ENCODE measurements at regions not wholly inside any gene's neighbourhood (a gene's known extent, or its start where the extent isn't known, plus 50 kb on each side); places are given as distances from the start of the nearest gene placed in this dataset.

DNA sequence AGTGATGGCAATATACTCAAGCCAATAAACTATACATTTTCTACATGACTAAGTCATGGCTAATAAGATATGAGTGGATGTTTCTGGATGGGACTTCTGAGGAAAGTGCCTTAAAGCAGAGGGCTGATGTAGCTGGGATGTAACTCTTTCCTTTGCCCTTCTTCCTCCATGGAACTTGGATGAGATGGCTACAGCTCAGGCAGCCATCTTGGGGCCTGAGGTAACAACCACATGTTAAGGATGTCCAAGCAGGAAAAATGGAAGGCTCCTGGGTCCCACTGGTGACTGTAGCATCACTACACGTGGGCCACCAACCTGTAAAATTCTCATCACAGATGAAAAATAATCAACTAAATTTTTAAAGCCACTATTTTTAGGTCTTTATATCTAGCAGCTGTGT lies 54.4 kb upstream of the GRIP1 start:
- Mint-ChIP-seq H3K9me3 (peaks cover 0 to 2% of the 10 kb centered on the region in 2 donors), H3K4me1 (peaks cover 0 to 1% of the 10 kb centered on the region in 2 donors), H3K36me3 (peaks cover 0 to 3% of the 10 kb centered on the region in 2 donors), H3K27me3 (peaks cover 0 to 13% of the 10 kb centered on the region in 2 donors), H3K4me3 (no peak overlapping the region), H3K27ac (no peak overlapping the region)
- no peak for DNase-seq
- no peak for ATAC-seq (replicated peaks)

DNA sequence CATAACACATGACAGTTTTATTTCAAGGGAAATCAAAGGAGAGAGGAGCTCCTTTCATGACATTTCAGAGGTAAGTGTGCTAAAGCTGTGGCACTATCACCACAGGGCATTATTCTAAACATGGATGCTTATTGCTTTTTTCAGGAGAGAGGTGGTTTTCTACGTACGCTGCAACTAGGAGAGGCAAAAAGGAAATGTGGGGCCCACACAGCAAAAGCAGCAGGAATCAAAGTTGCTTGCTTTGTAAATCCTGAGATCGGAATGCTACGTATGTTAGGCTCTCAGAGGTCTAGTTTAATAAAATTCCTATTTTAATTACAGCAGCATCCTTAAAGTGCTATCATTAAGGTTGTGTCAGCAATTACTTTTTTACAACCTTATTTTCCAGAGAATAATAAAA lies 55.0 kb upstream of the GRIP1 start:
- Mint-ChIP-seq H3K27me3 (peaks cover 0 to 13% of the 10 kb centered on the region in 2 donors), H3K9me3 (peaks cover 0 to 2% of the 10 kb centered on the region in 2 donors), H3K36me3 (peaks cover 0 to 3% of the 10 kb centered on the region in 2 donors), H3K27ac (no peak overlapping the region), H3K4me3 (no peak overlapping the region), H3K4me1 (no peaks in the 10 kb centered on the region)
- DNase-seq (no peak), ATAC-seq (replicated peaks) (no peak)

DNA sequence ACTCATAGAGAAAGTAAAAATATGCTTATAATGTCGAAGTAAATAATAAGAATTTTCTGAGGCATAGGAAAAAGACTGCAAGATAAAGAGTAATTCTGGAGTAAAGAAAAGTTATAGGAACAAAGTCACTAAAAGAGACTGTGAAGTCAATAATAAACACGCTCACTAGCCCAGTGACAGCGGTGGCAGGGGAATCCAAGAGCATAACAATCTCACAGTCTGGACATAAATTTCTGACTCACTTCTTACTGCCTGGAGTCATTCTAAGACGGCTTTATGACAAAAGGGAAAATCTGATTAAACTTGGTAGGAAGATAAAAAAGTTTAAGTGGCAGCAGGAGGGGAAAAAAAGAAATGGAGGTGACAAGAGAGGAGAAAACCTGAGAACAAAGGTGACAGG lies 56.4 kb upstream of the GRIP1 start:
- DNase-seq (no peak), ATAC-seq (replicated peaks) (no peak)
- Mint-ChIP-seq H3K4me1 (no peaks in the 10 kb centered on the region), H3K4me3 (no peak overlapping the region), H3K9me3 (peaks cover 0 to 2% of the 10 kb centered on the region in 2 donors), H3K27me3 (peaks cover 0 to 13% of the 10 kb centered on the region in 2 donors), H3K36me3 (peaks cover 0 to 3% of the 10 kb centered on the region in 2 donors), H3K27ac (no peak overlapping the region)

DNA sequence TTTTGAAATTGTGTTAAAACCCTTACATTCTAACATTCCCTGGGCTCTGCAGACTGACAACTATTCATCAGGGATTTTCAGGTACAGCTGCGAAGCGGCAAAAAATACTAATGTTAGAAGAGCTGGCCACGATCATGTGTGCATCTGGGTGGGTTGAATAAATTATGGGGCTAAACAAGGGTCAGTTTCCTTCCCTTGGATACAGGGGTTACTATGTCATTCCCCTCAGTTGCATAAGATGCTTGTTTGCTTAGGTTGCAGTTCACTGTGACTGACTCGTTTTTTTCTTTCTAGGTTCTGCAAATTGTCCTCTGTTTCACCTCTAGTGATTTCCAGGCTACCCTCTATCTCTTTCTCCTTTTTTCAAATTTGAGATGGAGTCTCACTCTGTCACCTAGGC lies 58.1 kb upstream of the GRIP1 start:
- no peak for ATAC-seq (replicated peaks)
- Mint-ChIP-seq H3K27ac (no peak overlapping the region), H3K36me3 (peaks cover 0 to 3% of the 10 kb centered on the region in 2 donors), H3K27me3 (peaks cover 0 to 13% of the 10 kb centered on the region in 2 donors), H3K4me1 (peaks cover under 1 to 1% of the 10 kb centered on the region in 2 donors), H3K4me3 (no peak overlapping the region), H3K9me3 (peaks cover 0 to 2% of the 10 kb centered on the region in 2 donors)
- DNase-seq, result no peak

DNA sequence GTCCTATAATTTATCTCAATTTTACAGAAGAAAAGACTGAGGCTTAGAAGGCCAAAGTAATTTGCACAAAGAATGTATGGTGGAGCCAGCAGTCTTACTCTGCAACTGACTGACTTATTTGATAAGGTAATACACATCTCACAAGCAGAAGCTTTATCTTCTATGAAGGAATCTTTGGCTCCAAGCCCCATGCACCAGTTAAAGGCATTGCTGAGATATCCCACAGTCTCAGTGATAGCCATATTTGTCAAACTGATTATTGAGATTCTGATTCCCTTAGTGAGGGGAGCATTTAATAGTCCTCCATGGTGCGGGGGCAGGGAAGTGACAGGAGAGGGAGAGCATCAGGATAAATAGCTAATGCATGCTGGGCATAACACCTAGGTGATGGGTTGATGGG lies 60.4 kb upstream of the GRIP1 start:
- Mint-ChIP-seq H3K4me3 (no peak overlapping the region), H3K4me1 (peaks cover 9 to 13% of the 10 kb centered on the region in 2 donors), H3K36me3 (peaks cover 0 to 5% of the 10 kb centered on the region in 2 donors), H3K27ac (no peak overlapping the region), H3K27me3 (peaks cover 0 to 13% of the 10 kb centered on the region in 2 donors), H3K9me3 (peaks cover 0 to 2% of the 10 kb centered on the region in 2 donors)
- DNase-seq, result no peak
- no peak for ATAC-seq (replicated peaks)

DNA sequence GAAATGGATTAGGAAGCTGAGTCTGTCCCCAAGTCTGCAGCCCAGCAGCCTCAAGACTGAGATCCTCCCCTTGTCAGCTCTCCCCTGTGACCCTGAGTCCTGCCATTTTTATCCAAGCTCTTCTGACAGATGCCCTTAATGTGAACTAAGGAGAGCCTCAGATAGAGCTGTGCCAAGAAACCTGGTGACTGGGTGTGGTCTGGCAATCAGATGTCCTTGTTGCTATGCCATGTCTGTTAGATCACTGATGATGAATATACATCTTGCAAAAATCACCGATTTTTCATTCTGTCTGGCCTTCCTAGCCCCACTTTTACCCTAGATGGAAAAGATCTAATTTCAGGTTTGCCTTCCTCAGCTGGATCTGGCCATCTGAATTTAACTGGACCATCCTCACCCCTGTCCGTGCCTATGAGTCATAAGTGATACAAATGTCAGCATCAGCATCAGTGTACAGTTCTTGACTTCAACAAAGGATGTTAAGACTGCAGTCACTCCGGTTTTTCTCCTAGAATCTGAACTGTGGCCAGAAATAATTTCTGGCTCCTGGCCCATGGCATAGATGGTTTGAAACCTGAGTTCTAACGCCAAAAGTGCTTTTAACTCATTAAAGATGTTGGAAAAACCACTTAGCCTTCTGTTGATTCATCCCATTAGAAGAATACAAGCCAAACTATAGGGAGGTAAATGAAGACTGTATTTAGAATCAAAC lies 61.2 kb upstream of the GRIP1 start:
- H3K9me3 Mint-ChIP-seq, result peaks cover 0 to 2% of the 10 kb centered on the region in 2 donors
- H3K4me1 Mint-ChIP-seq, result peaks cover 9 to 13% of the 10 kb centered on the region in 2 donors
- DNase-seq, result no peak
- ATAC-seq (replicated peaks), result no peak
- no peak overlapping the region for H3K27ac Mint-ChIP-seq
- peaks cover 0 to 10% of the 10 kb centered on the region in 2 donors for H3K27me3 Mint-ChIP-seq
- peaks cover 0 to 5% of the 10 kb centered on the region in 2 donors for H3K36me3 Mint-ChIP-seq
- no peak overlapping the region for H3K4me3 Mint-ChIP-seq

DNA sequence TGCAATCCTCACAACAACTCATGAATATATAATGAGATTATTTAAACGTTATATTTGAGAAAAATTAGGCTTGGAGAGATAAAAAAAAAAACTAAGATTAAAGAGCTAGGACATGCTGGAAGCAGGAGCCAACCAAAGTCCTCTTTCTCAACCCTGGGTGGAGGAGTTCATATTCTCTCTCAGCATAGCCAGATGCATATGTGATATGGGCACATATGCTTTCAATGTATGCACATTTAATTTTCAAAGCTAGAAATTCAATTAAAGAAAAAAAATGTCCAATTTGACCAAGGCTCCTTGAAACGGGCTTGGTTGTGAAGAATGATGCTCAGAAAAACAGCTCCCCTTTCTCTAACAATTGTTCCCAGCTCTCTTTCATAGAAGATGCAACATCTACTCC lies 61.9 kb upstream of the GRIP1 start:
- Mint-ChIP-seq H3K4me1 (peaks cover 9 to 13% of the 10 kb centered on the region in 2 donors), H3K9me3 (peaks cover 0 to 2% of the 10 kb centered on the region in 2 donors), H3K36me3 (peaks cover 0 to 5% of the 10 kb centered on the region in 2 donors), H3K27ac (no peak overlapping the region), H3K4me3 (no peak overlapping the region), H3K27me3 (peaks cover 4 to 5% of the 10 kb centered on the region in 2 donors)
- ATAC-seq (replicated peaks), result no peak
- no peak for DNase-seq

DNA sequence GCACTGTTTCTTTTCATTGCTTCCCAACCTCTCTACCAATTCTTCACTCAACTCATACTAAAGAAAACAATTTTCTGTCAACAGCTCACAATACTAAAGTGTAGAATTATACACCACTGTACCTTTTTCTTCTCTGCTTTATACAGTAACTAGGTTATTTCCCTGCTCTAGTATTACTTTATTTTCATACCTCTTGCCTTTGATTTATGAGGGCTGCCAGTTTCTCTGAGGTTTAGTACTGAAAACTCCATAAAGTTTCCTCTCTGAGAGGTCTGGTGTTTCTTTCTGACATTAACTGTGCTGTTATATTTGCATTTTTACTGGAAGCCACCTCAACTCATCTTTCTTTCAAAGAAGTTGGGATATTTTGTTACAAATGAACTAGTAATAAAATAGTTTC lies 63.0 kb upstream of the GRIP1 start:
- Mint-ChIP-seq H3K9me3 (peaks cover 0 to 2% of the 10 kb centered on the region in 2 donors), H3K27me3 (peaks cover 5% of the 10 kb centered on the region in 2 donors), H3K4me3 (no peak overlapping the region)

DNA sequence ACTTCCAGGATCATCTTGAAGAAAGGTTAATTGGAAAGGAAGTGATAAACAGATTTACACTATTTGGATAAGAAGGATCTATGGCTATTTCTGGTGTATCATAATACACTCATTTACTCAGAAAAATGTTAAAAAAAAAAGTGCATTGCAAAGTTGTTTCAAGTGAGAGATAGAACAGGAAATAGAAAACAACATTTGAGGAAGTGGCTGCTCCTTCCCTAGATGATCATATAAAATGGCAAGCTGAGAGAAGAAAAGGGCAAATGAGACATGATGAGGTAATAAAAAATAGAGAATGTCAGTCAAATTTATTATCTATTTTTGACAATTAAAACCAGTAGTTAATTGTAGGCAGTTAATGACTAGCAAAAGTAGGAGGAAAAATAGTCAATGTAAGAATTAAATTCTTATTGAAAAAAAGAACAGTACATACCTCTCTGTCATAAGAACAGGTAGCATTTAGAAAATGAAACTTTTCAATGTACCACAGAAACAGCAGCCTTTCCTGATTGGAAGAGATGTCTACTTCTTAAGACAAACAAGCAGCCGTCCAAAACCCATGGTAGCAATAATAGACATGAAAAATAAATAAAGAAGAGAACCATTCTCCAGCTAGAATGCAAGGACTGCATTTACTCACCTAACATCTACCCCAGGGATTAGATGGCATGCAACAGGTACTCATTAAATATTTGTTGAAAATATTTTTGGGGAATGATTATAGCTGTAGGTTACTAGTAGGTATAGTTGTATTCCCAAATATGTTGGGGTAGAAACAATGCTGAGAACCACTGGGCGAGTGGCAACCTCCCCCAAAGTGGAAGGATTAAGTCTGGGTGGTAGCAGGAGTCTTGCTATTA lies 63.9 kb upstream of the GRIP1 start:
- Mint-ChIP-seq H3K4me1 (peaks cover 9 to 13% of the 10 kb centered on the region in 2 donors), H3K36me3 (peaks cover 0 to 2% of the 10 kb centered on the region in 2 donors), H3K4me3 (peak overlapping the region in 1 of 2 donors; percentile 5), H3K9me3 (peaks cover 0 to 2% of the 10 kb centered on the region in 2 donors), H3K27me3 (peaks cover 2 to 5% of the 10 kb centered on the region in 2 donors), H3K27ac (no peak overlapping the region)
- DNase-seq (no peak), ATAC-seq (replicated peaks) (peak; percentile 39 to 59)

More for the DNA sequence above, 63.0 kb upstream of the GRIP1 start:
- Mint-ChIP-seq H3K27ac (no peak overlapping the region), H3K4me1 (peaks cover 9 to 13% of the 10 kb centered on the region in 2 donors), H3K36me3 (peaks cover 0 to 5% of the 10 kb centered on the region in 2 donors)
- DNase-seq (no peak), ATAC-seq (replicated peaks) (no peak)

DNA sequence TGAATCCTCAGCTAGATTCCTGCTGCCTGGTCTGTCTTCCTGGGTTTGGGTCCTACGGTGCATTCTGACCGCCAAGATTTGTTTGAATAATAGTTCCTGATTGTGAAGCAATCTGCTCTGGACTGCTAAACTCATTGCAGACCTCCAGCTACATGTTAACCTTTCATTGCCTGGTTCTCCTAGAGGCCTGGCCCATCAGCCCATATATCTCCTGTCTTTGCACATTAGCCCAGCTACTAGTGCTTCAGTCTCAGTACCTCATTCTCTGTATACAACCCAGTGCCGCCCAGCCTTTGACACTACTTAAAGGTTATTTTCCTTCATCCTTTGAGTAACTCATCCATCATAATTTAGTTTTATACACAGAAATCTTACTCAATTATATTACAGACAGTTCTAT lies 65.6 kb upstream of the GRIP1 start:
- no peak for DNase-seq
- ATAC-seq (replicated peaks), result no peak
- Mint-ChIP-seq H3K9me3 (no peaks in the 10 kb centered on the region), H3K36me3 (peaks cover 0 to 2% of the 10 kb centered on the region in 2 donors), H3K27me3 (peaks cover 5% of the 10 kb centered on the region in 2 donors), H3K27ac (peak overlapping the region; percentile 2), H3K4me1 (peaks cover 9 to 13% of the 10 kb centered on the region in 2 donors), H3K4me3 (no peak overlapping the region)

DNA sequence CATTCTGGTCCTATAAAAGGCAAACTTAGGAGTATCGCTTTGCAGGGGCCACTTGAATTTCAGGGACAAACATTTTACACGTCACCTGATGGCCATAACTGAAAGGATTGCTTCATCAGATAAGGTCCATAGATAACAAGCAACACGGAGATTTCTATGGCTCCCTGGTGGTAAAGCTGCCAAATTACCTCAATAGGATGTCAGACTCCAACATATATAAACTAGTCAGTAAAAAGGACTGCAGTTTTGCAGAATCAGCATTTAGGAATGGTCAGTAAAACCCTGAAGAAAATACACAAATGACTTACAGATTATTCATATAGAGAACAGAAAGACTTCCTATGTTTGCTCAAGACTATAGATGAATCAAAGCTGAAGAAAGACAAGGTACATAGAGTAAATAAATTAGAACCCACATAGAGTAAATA lies 66.1 kb upstream of the GRIP1 start:
- H3K4me3 Mint-ChIP-seq, result no peak overlapping the region
- no peak overlapping the region for H3K27ac Mint-ChIP-seq
- H3K36me3 Mint-ChIP-seq, result peaks cover 0 to 2% of the 10 kb centered on the region in 2 donors
- H3K4me1 Mint-ChIP-seq, result peaks cover 9 to 13% of the 10 kb centered on the region in 2 donors
- ATAC-seq (replicated peaks) (no peak), DNase-seq (no peak)
- H3K27me3 Mint-ChIP-seq, result peaks cover 5 to 10% of the 10 kb centered on the region in 2 donors
- no peaks in the 10 kb centered on the region for H3K9me3 Mint-ChIP-seq

DNA sequence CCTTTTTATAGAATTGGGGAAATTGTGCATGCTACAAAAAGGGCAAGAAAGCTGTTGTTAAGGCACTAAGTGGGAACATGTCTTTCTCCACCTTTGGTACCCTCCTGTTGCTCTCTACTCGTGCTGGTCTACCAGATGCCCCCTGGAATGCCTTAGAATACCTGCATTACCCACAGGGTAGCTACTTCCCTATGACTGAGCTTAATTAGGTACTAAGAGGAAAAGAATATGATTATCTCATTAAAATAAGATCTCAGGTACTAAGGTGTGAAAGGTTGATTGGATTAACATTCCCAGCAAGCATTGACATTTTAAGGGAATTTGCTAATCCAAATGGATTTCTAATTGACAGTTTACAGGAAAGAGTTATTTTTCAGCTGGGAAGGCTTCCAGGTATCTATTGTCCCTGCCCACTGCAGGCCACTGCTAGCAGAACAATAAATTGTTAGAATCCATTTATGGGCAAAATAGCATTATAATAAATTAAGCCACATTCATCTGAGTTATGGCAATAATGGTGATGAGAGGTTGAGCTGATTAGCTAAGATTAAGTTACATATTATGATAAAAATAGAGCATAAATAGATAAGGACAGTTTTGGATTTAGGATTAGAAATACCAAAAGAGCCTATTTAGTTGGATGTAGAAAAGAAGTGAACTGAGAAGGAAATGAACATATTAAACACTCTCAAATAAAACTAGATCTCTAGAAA lies 67.8 kb upstream of the GRIP1 start:
- H3K4me1 Mint-ChIP-seq, result peaks cover 9 to 13% of the 10 kb centered on the region in 2 donors
- no peak overlapping the region for H3K4me3 Mint-ChIP-seq
- peaks cover 0 to 2% of the 10 kb centered on the region in 2 donors for H3K36me3 Mint-ChIP-seq
- H3K27ac Mint-ChIP-seq, result no peak overlapping the region
- no peaks in the 10 kb centered on the region for H3K9me3 Mint-ChIP-seq
- DNase-seq (no peak), ATAC-seq (replicated peaks) (no peak)
- peaks cover 5 to 10% of the 10 kb centered on the region in 2 donors for H3K27me3 Mint-ChIP-seq

DNA sequence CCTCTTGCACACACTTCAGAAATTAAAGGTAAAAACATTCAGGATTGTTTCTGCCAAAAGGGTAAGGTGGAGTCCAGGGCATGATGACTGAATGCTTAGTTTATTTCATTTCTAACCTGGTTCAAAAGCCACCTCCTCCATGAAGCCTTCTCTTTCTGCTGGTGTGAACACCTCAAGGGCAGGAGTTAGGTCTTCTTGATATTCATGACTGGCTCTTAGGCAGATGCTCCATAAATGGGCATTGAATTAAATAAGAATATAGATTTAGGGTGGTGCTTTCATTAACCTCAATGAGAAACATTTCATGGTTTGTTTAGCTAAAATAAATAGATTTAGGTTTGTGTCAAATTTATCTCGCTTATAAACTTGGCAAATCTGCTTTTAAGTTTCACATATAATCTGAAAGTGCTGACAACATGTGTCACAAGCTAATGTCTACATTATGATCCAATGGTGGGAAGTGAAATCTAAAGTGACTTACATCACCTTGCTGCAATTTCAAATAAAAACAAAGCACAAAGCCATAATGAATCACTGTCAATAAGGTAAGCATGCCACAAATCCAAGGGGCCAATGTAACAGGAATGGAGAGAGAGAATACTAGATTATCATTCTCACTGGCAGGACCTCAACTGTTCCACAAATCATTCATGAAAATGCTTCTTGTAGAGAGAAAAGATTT lies 72.7 kb upstream of the GRIP1 start:
- H3K36me3 Mint-ChIP-seq, result no peaks in the 10 kb centered on the region
- H3K27ac Mint-ChIP-seq, result no peak overlapping the region
- ATAC-seq (replicated peaks) (no peak), DNase-seq (no peak)
- peaks cover 7 to 9% of the 10 kb centered on the region in 2 donors for H3K4me1 Mint-ChIP-seq
- peaks cover 6 to 21% of the 10 kb centered on the region in 2 donors for H3K27me3 Mint-ChIP-seq
- H3K4me3 Mint-ChIP-seq, result no peak overlapping the region
- H3K9me3 Mint-ChIP-seq, result no peaks in the 10 kb centered on the region

All from stimulated activated naive B cell treated with anti-CD40 and anti-IgM and Interleukin-4, amounts not matched to agents 10 μg/mL and 1 μg/mL and 100 μg/mL, for 72 hours (primary cell).